ENCODE measurements at regions not wholly inside any gene's neighbourhood (a gene's known extent, or its start where the extent isn't known, plus 50 kb on each side); places are given as distances from the start of the nearest gene placed in this dataset.

DNA sequence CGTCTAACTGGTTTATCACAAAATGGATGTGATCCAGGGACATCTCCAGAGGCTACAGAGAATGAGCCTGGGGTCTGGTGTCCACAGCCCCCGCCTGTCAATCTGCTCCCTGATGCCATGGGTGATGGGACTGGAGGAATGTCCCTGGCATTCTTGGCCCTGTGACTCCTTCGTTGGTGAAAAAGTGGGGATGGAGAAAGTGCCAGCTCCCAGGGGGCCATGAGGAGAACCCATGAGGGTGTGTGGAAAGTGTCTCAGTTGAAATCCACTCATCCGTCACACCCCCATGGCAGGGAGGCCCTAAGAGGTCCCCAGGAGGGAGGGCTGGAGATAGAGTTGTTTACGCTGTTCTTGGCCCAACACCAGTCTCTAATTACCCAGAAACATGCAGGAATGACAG lies 322.0 kb downstream of the CTTN start:
- TF ChIP-seq, protein P1, sequence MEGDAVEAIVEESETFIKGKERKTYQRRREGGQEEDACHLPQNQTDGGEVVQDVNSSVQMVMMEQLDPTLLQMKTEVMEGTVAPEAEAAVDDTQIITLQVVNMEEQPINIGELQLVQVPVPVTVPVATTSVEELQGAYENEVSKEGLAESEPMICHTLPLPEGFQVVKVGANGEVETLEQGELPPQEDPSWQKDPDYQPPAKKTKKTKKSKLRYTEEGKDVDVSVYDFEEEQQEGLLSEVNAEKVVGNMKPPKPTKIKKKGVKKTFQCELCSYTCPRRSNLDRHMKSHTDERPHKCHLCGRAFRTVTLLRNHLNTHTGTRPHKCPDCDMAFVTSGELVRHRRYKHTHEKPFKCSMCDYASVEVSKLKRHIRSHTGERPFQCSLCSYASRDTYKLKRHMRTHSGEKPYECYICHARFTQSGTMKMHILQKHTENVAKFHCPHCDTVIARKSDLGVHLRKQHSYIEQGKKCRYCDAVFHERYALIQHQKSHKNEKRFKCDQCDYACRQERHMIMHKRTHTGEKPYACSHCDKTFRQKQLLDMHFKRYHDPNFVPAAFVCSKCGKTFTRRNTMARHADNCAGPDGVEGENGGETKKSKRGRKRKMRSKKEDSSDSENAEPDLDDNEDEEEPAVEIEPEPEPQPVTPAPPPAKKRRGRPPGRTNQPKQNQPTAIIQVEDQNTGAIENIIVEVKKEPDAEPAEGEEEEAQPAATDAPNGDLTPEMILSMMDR (IDR thresholded peaks at IDR 0.05; ENCODE audit: insufficient read depth, low read length, poor library complexity, severe bottlenecking) = no peak
- TF ChIP-seq EZH2phosphoT487 (conservative IDR thresholded peaks at IDR 0.05; ENCODE audit: low read length) = no peak
